GM11168 (cell line): ENCODE measurements at regions not wholly inside any gene's neighbourhood (a gene's known extent, or its start where the extent isn't known, plus 50 kb on each side); places are given as distances from the start of the nearest gene placed in this dataset.

Experiments used
- in situ Hi-C: fragments of 300-500 bp; cut with MboI; formaldehyde crosslinking; loops from one replicate; pipeline ENCODE4 v1.12.0; 2022; ENCODE audit warnings: low sequenced_read_pairs; ENCODE audit not compliant: unreplicated experiment

DNA sequence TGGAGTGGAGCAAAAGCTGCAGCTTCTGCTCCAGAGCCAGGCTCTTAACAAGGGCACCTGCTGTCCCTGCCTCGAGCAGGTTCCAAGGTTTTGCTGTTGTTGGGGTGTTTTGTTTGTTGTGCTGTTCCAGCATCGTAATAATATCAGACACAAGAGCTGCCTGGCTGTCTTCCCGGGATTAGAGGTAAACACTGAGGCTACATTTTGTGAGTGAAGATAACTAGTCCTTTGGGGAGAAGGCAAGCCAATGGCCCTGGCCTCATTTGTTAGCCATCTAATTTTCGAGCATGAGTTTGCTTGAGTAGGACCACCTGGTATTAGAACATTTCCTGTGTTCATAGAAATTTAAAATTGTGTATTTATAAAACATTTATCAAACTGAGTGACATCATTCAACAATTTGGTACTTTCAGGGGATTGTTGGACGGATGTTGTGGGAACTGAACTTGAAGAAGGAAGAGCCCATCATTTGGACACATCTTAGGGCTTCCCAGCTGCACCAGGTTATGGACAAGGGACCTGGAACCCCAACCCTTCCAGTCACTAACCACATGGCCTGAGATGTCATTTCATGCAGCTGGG is 555.0 kb downstream of the TNS3 start:
- in situ Hi-C loops, result no loop called here

DNA sequence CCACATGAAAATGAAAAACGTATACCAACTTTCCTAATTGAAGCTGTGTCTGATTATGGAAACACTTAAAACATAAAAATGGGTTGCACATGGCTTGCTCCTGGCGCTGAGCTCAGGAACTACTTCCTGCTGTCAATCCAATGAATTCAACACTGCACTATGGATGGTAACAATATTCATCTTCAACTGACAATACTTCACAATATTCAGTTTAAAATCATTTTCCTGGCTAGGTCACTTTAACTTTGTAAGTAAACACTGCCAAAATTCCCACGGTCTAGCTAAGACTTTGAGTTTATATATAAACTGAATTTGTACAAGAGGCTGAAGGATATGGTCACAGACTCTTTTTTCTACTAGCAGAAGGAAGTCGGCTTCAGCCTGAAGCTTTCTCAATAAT is 556.9 kb downstream of the TNS3 start:
- in situ Hi-C loops, result no loop called here

DNA sequence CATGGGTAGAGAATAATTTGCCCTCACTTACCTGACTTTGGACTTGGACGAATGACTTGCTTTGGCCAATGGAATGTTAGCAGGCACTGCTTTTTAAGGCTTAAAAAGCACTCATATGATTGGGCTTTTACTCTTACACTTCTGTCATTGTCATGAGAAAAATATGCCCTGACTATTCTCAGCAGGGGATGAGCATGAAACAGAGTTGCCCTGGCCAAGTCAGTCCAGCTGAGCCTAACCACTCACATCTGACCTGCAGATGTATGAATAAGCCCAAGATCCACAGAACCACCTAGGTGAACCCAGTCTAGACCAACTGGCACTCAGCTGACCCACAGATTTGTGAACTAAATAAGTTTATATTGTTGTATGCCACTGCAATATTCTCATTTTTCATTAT is 573.5 kb downstream of the TNS3 start:
- in situ Hi-C loops, result no loop called here

DNA sequence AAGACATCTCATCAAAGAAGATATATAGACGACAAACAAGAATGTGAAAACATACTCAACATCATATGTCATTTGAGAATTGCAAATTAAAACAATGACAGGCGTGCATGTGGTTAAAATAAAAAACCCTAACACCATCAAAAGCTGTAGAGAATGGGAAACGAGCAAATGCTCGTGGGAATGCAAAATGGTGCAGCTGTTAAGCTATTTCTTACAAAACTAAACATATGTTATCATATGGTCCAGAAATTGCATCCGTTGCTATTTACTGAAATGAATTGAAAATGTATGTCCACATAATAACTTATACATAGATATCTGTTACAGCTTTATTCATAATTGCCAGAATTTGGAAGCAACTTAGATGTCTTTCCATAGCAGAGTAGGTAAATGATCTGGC is 574.4 kb downstream of the TNS3 start:
- in situ Hi-C loops, result no loop called here

DNA sequence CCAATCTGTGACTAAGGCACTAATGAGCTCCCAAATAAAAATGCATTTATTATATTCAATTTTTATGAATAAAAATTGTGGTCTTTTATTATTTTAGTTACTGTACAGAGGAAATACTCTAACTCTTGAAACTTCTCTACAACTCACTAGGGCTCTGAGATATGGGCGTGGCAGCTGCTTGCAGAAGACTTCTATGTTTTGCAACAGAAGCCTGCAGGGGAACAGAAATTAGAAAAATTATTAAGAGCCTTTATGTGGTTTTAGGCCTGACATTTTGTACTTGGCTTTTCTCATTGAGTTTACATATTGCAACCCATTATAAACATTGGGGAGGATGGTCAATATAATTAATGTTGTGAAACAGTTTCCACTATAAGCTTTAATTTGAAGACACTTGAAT is 581.4 kb downstream of the TNS3 start:
- in situ Hi-C loops, result no loop called here

DNA sequence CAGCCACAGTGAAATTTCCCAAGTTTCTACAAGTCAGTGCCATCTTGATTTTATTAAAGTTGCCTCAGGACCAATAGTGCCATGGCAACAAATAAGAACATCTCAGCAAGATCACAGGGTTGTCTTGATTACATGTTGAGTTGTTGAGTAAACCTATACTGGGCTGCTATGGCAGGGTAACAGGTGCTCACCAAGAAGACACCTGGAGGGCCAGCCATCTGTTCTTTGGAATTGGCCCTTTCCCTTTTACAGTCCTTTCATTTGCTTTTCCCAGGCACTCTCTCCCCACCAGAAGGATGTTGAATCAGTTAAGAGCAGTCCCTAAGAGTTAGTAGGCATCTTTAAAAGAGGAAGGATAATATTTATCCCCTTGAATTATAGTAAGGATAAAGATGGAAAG is 582.0 kb downstream of the TNS3 start:
- in situ Hi-C loops, result no loop called here

DNA sequence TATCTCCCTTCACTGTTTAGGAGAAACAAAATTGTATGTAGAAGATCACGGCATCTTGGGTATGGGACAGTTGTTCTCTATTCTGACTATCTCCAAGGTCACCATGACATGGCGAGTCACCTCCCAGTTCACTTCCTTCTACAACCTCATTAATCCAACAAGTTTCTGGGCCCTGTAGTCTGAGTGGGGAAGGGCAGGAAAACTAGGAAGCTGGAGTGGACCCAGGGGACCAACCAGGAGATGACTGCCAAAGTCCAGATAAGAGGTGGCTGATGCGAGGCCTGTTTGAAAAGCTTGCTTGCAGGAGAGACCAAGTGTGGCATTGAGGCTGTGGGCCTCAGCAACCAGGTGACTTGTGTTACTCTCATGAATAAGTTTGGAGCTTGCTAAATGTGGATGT is 584.9 kb downstream of the TNS3 start:
- in situ Hi-C loops, result no loop called here

DNA sequence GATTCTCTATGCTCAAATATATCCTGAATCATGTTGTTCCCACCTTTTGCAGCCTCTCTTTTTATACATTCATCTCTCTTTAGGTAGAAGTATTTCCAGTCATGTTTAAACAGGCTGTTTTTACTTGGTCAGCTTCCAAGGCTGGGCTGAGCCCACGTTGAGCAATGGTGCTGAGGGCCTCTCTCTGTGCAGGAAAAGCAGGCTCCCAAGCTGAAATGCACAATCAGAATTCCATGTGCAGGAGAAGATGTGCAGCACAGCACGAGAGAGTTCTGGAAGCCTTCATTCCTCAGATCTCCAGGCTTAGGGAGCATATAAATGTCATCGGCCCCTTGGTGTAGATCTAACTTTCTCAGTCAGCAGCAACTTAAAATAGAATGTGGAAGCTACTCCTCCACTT is 588.5 kb downstream of the TNS3 start:
- in situ Hi-C loops, result no loop called here

DNA sequence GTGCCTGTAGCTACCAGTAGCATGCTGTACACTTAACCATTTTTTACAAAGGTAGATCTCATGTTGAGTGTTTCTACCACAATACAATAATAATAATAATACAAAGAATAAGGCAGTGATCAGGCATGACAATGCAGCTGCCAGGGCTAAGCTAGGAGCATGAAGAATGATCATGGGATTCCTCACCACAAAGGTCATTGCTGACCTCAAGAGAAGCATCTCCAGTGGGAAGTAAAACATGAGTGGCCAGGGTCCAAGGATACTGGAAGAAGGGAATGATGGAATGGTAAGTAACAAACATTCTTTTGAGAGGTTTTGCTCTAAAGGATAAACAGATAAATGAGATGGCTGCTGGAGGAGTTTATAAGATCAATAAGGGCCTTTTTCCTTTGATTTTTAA is 591.1 kb downstream of the TNS3 start:
- in situ Hi-C loops, result no loop called here

DNA sequence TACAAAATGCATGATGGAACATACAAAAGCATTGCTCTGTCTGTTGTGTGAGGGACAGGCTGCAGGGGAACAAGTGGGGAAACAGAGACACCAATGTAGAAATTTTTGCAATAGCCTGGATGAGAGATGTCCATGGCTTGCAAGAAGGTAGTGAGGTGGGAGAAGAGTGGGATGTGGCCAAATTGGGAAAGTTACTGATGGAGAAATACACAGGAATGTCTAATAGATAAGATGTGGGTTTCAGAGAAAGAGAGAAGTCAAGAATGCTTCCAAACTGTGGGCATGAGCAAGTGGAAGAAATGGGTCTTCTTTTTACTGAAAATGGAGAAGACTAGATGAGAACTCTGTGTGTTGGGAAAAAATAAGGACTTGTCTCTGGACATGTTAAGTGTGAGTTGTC is 592.7 kb downstream of the TNS3 start:
- in situ Hi-C loops, result no loop called here

DNA sequence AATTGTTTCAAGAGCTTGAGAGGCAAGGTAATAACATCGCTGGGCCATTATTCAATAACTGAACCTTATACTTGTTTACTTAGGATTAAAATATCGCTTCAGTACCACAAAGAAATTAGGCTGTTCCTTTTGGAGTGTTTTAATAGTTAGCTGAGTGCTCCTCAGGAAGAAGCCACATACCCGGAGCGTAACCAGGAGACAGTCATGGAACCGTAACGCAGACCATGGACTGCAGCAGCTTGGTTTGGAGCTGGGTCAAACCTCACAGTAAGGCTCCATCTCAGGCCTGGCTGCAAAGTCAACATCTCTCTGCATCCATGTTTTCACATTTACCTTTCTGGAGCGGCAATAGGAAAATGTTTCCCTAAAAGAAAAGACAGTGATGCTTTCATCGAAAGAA is 599.0 kb downstream of the TNS3 start:
- in situ Hi-C loops, result no loop called here

DNA sequence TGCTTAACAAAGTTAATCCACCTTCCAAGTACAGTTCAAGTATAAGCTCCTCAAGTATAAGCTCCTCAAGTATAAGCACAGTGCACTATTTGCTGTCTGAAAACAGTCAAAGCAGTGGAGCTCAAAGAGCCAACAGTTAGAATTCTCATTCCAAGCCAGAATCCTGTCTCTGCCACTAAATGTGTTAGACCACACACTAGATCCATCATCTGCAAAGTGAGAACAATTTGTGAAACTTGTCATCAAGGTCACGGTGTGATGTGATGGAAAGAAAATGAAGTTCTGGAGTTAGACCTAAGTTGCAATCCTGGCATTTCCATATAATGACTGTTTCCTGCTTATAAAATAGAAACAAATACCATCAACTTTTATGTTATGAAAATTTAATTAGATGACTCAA is 602.5 kb downstream of the TNS3 start:
- in situ Hi-C loops, result no loop called here

DNA sequence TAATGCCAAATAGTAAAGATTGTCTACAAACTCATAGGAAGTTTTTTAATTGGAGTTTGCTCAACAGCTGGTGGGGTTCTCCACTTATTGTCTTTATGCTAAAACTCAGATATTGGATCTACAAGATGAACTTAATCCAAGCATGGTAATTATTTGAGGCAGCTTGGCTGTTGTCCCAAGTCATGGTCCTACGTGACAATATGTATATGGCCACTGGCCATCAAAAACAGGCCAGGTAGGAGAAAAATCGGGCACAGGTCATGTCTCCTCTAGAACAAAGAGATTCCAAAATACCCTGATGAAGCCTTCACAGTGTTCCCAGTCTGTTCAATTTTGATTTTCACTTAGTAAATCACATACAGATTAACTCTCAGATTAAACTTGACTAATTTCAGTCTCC is 606.4 kb downstream of the TNS3 start:
- in situ Hi-C loops, result no loop called here

DNA sequence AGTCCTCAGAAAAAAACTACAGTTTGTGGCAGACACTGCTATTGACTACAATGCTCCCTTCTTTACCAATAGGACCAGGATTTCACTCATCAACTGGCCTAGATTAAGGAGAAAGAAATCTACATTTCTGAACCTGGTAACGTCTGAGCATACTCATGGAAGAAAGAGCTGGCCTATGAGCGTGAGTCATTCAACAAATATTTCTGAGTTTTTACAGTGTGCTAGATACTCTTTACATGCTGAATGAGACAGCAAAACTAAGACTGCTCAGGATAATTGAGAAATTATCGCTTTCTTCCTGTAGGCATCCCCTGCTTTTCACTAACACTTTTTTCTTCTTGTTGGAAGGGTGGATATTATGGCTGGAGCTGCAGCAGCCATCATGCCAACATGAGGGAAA is 609.7 kb downstream of the TNS3 start:
- in situ Hi-C loops, result no loop called here

DNA sequence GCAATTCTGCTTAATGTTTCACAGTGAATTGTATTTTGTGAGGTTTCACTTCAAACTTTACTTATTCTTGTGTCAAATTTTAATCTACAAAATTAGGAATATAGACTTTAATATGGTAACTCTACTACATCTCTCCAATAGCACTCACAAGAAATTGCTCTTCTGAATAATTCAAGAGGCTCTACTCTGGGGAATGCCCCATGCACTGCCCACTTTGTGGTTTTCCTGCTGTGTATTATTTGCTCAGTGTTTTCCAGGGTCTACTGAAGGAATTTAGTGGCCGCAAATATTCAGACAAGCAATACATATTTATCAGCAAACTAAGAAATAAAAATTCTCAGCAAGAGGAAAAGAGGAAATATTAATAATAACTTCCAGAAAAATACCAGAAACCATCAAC is 611.4 kb downstream of the TNS3 start:
- in situ Hi-C loops, result no loop called here

DNA sequence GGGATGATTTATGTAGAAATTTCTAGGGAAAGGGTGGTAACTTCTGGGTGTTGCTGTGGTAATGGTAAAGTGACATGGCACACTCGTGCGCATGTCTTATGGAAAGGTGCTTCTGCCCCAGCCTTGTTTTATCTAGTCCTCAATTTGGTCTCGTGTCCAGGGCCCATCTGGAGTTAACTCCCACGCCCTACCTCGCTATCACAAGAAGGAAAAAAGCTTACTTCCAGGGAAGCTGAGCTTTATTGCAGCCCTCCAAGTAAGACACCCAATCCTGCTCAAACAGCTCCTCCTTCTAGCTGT is 611.8 kb downstream of the TNS3 start:
- in situ Hi-C loops, result no loop called here

DNA sequence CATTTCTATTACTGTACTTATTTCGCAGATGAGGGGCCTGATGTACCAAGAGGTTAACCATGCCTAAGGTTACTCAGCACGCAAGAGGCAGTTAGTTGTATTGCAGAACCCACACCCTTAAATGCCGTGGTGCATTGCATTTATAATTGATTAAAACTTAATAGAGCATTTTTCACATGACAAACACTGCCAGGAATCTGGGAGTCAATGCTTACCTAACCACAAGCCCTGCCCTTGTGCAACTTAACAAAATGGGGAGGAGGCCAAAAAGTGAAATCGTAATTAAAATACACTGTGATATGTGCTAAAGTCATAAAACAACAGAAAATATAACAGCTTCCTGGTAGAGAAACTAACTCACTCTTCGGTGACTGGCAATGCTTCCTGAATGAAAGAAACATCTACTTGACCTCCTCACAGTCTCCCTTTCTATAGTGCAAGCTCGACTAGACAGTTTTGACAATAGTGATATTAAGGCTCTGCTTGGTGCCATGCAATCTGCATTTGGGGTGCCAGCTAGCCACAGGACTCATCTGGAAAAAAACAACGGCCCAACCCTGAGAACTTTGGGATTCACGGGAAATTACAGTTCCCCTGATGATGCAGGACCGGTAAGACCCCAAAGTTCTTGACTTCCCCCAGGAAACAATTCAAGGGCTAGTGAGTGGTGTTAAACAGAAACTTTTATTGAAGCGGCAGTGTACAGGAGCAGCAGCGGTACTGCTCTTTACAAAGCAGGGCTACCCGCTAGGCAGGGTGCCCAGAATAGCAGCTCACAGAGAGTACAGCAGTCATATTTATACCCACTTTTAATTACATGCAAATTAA is 612.4 kb downstream of the TNS3 start:
- in situ Hi-C loops, result no loop called here

DNA sequence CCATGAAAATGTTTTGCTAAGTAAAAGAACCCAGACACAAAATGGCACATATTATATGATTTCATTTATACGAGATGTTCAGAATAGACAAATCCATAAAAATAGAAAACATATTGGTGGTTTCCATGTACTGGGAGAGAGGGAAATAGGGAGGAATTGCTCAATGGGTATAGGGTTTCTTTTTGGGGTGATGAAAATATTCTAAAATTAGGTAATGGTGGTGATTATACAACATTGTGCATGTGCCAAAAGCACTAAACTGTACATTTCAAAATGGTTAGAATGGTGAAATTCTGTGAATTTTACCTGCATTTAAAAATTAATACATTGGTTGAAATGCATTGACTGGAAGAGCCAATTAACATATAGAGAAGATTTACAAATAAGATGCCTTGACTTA is 613.9 kb downstream of the TNS3 start:
- in situ Hi-C loops, result no loop called here

DNA sequence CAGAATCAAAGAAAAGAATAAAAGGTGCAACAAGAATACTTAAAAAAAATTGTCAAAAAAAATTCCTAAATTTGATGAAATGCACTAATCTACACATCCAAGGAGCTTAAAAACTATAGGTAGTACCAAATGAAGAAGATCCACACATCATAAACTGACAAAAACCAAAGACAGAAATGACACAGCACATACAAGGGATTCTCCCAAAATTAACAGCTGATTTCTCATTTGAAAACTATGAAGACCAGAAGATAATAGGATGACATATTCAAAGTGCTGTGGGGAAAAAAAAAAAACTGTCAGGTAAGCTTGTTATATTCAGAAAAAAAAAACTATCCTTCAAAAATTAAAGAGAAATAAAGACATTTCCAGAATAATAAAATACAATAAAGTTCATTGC is 618.2 kb downstream of the TNS3 start:
- in situ Hi-C loops, result no loop called here

DNA sequence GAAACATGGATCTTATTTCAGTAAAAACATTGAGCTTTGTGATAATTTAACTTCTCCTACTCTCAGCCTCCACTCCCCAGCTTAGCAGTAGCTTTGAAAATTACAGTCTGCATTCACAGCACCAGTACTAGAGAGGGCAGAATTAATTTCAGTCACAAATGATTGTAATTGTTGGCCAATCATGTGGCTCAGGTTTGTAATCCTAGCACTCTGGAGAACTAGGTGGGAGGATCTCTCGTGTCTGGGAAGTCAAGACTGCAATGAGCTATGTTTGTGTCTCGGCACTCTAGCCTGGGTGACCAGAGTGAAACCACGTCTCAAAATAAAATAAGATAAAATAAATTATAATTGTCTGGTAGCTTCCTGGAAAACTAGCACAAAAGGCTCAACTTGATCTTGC is 620.9 kb downstream of the TNS3 start:
- in situ Hi-C loops, result no loop called here

DNA sequence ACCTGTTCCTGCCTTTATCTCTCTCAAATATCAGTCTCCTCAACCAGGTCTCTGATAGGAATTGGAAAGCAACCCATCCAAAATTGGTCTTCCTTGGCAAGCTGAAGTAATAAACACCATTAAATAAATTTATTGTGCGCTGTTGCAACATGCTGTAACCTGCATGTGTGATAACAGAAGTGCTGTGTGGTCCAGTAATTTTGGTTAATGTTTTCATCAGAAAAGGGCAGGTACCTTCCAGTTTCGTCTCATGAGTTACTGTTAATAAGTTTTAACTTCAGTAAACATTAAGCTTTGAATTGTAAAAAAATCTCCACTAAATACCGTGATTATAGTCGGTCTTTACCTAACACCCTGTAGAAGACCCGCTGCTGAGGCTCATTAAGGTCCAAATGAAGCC is 624.7 kb downstream of the TNS3 start:
- in situ Hi-C loops, result no loop called here

DNA sequence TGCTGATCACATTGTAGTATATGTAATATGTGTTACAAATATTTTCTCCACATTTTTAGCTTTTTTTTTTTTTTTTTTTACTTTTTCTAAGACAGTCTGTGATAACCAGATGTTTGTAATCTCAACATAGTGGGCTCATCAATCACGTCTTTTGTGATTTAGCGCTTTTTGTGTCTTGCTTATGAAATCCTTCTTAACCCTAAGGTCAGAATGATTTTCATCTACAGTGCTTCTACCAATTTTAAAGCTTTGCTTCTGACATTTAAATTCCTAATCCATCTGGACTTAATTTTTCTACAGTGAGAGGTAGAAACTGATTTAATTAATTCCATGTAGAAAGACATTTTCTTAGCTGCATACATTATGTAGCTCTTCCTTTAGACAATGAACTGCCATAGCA is 626.4 kb downstream of the TNS3 start:
- in situ Hi-C loops, result no loop called here
